ENCODE measurements at regions not wholly inside any gene's neighbourhood (a gene's known extent, or its start where the extent isn't known, plus 50 kb on each side); places are given as distances from the start of the nearest gene placed in this dataset.

DNA sequence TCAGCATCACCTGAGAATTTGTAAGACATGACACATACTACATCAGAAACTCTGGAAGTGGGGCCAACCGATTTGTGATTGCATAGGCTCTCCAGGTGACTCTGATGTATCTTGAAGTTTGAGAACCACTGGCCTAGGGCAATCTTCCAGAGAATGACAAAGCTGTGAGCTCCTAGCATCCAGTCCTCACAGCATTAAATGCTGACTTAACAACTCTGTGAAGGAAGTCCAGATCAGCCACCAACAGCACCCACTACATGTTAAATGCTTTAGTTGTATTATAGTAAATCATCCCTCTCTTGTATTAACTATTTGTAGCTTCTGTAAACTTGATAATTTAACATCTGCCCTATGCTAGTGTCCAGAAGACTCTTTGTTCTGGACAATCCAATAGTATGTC is 636.5 kb upstream of the STEAP1 start:
- Histone ChIP-seq H3K79me1 (ENCODE audit: low read depth in 1 of 2, low read length in 2 of 2) (no peaks in the 10 kb centered on the region), H3K4me2 (ENCODE audit: low read depth, low read length) (no peak overlapping the region), H4K5ac (ENCODE audit: low read depth, low read length) (no peak overlapping the region), H3K4ac (ENCODE audit: low read depth, low read length) (no peak overlapping the region), H3K27me3 (ENCODE audit: control insufficient read depth, insufficient read depth, low read length) (no peaks in the 10 kb centered on the region), H2BK5ac (ENCODE audit: low read depth, low read length, poor library complexity, severe bottlenecking) (no peak overlapping the region), H3K27ac (ENCODE audit: insufficient read depth, low read length) (no peak overlapping the region), H3K9me1 (ENCODE audit: insufficient read depth, low read length) (no peaks in the 10 kb centered on the region), H4K20me1 (ENCODE audit: insufficient read depth, low read length) (no peaks in the 10 kb centered on the region), H3K4me1 (ENCODE audit: control insufficient read depth, insufficient read depth, low read length) (no peaks in the 10 kb centered on the region), H3K9ac (ENCODE audit: low read depth, low read length) (no peak overlapping the region), H3K36me3 (ENCODE audit: control insufficient read depth, insufficient read depth, low read length) (no peaks in the 10 kb centered on the region), H2BK15ac (ENCODE audit: low read depth, low read length) (no peak overlapping the region), H2BK120ac (ENCODE audit: low read depth, low read length) (no peak overlapping the region), H4K91ac (ENCODE audit: insufficient read depth, low read depth, low read length) (no peak overlapping the region), H3K23ac (ENCODE audit: low read depth, low read length) (no peak overlapping the region), H4K8ac (ENCODE audit: low read depth in 2 of 2, low read length in 2 of 2) (no peak overlapping the region), H3K56ac (ENCODE audit: extremely low read depth, insufficient read depth, low read length) (no peak overlapping the region), H3K4me3 (ENCODE audit: insufficient read depth, low read depth, low read length) (no peak overlapping the region), H3K9me3 (ENCODE audit: control insufficient read depth, insufficient read depth, low read length) (peaks cover 6% of the 10 kb centered on the region), H2BK20ac (ENCODE audit: low read depth, low read length) (no peak overlapping the region), H2AK9ac (replicated peaks; ENCODE audit: low read depth, low read length, poor library complexity) (no peak overlapping the region), H3K14ac (replicated peaks; ENCODE audit: low read depth, low read length) (no peak overlapping the region), H2AK5ac (ENCODE audit: low read depth, low read length) (no peak overlapping the region), H3K18ac (ENCODE audit: low read depth, low read length) (no peak overlapping the region), H2AFZ (replicated peaks; ENCODE audit: low read length, poor library complexity) (no peak overlapping the region)
- ChIA-PET POLR2A (ENCODE audit: unreplicated experiment) (no interaction called here), CTCF (no interaction called here)
- no TSS peak for BruUV-seq (replicated peaks)
- dilution Hi-C loops (cut with HindIII; ENCODE audit: low sequenced_read_pairs, unreplicated experiment) (no loop called here), in situ Hi-C loops (cut with MboI; ENCODE audit: low sequenced_read_pairs) (no loop called here), intact Hi-C loops (cut with micrococcal nuclease) (no loop called here)
- TF ChIP-seq SMC3 (IDR thresholded peaks at IDR 0.05; ENCODE audit: low read depth, low read length) (no peak), MAFK (IDR thresholded peaks at IDR 0.05; ENCODE audit: low read depth, low read length) (peak; percentile 41; the same call in 1 of the 2 replicates), MXI1 (IDR thresholded peaks at IDR 0.05; ENCODE audit: borderline replicate concordance, low read depth, low read length) (no peak)
- ATAC-seq (ENCODE audit: low read depth) (no peak), DNase-seq (no peak)
- WGBS, 2 experiments (ENCODE audit: extremely low coverage in 2 of 2, insufficient read length in 1 of 2), result no CpG with 5 or more reads among the region's 1 CpG

Data from IMR-90 (cell line).